ENCODE measurements at regions not wholly inside any gene's neighbourhood (a gene's known extent, or its start where the extent isn't known, plus 50 kb on each side); places are given as distances from the start of the nearest gene placed in this dataset.

DNA sequence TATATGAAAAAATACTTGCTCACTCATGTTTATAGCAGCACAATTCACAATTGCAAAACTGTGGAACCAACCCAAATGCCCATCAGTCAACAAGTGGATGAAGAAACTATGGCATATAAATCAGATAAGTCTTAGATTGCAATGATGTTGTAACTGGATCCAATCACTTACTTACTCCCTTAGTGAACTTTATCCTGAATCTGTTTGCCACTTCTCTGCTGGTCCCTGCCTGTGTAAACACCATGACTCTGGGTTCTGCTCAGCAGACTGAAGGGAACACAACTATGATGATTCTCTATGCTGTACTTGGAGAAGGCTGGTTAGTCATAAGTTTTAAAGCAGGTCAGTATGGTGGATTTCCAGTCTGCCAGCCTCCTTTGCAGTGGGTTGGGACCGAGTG is 391.2 kb downstream of the RWDD3 start:
- no TSS peak for BruUV-seq (replicated peaks)
- TF ChIP-seq, protein P1, sequence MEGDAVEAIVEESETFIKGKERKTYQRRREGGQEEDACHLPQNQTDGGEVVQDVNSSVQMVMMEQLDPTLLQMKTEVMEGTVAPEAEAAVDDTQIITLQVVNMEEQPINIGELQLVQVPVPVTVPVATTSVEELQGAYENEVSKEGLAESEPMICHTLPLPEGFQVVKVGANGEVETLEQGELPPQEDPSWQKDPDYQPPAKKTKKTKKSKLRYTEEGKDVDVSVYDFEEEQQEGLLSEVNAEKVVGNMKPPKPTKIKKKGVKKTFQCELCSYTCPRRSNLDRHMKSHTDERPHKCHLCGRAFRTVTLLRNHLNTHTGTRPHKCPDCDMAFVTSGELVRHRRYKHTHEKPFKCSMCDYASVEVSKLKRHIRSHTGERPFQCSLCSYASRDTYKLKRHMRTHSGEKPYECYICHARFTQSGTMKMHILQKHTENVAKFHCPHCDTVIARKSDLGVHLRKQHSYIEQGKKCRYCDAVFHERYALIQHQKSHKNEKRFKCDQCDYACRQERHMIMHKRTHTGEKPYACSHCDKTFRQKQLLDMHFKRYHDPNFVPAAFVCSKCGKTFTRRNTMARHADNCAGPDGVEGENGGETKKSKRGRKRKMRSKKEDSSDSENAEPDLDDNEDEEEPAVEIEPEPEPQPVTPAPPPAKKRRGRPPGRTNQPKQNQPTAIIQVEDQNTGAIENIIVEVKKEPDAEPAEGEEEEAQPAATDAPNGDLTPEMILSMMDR (conservative IDR thresholded peaks at IDR 0.05) = no peak
- TF ChIP-seq EZH2 (IDR thresholded peaks at IDR 0.05; ENCODE audit: low read depth) = no peak
- Histone ChIP-seq H3K4me3 (no peak overlapping the region), H3K9me2 (ENCODE audit: insufficient read depth) (no peaks in the 10 kb centered on the region), H3K4me2 (no peak overlapping the region), H3K27ac (no peak overlapping the region), H3K36me3 (ENCODE audit: low read depth) (no peaks in the 10 kb centered on the region), H2AFZ (no peak overlapping the region), H4K20me1 (ENCODE audit: insufficient read depth) (no peaks in the 10 kb centered on the region), H3F3A (ENCODE audit: insufficient read depth, low read depth) (no peaks in the 10 kb centered on the region), H3K79me2 (ENCODE audit: low read depth) (no peaks in the 10 kb centered on the region), H3K4me1 (replicated peaks; ENCODE audit: insufficient read depth) (no peaks in the 10 kb centered on the region), H3K27me3 (ENCODE audit: insufficient read depth, low read depth) (no peaks in the 10 kb centered on the region), H3K9me3 (ENCODE audit: insufficient read depth, low read depth) (no peaks in the 10 kb centered on the region)
- DNase-seq = no peak
- POLR2A ChIA-PET (ENCODE audit: unreplicated experiment) = no interaction called here
- CTCF ChIA-PET = no interaction called here
- intact Hi-C loops (cut with micrococcal nuclease; ENCODE audit: unreplicated experiment) = no loop called here

DNA sequence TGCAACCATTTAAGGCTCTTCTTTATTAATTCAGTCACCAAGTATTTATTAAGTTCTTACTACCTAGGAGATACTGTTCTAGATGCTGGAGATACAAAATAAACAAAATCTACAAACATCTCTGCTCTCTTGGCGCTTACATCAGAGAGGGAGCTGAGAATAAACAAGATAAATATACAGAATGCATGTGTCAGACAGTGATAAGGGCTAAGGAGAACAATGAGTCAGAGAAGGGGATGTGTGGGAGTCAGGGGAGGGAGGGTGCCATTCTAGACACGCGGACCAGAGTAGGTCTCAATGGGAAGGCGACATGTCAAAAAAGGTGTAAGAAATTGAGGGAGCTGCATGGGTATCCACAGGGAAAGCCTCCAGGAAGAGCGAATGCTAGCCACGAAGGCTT is 393.2 kb downstream of the RWDD3 start:
- no peak overlapping the region for H2AFZ ChIP-seq
- H3K27me3 ChIP-seq (ENCODE audit: insufficient read depth, low read depth) = no peaks in the 10 kb centered on the region
- no peak overlapping the region for H3K4me2 ChIP-seq
- no TSS peak for BruUV-seq (replicated peaks)
- DNase-seq = no peak
- no peak overlapping the region for H3K4me3 ChIP-seq
- ChIA-PET CTCF (no interaction called here), POLR2A (ENCODE audit: unreplicated experiment) (no interaction called here)
- H3K79me2 ChIP-seq (ENCODE audit: low read depth) = no peaks in the 10 kb centered on the region
- H3K9me3 ChIP-seq (ENCODE audit: insufficient read depth, low read depth) = no peaks in the 10 kb centered on the region
- no peaks in the 10 kb centered on the region for H3K4me1 ChIP-seq (replicated peaks; ENCODE audit: insufficient read depth)
- no peaks in the 10 kb centered on the region for H3F3A ChIP-seq (ENCODE audit: insufficient read depth, low read depth)
- H3K27ac ChIP-seq = no peak overlapping the region
- no peaks in the 10 kb centered on the region for H3K36me3 ChIP-seq (ENCODE audit: low read depth)
- no peaks in the 10 kb centered on the region for H4K20me1 ChIP-seq (ENCODE audit: insufficient read depth)
- intact Hi-C loops (cut with micrococcal nuclease; ENCODE audit: unreplicated experiment) = no loop called here
- H3K9me2 ChIP-seq (ENCODE audit: insufficient read depth) = no peaks in the 10 kb centered on the region
- TF ChIP-seq, protein P1 (conservative IDR thresholded peaks at IDR 0.05) = no peak
- no peak for TF ChIP-seq EZH2 (IDR thresholded peaks at IDR 0.05; ENCODE audit: low read depth)

DNA sequence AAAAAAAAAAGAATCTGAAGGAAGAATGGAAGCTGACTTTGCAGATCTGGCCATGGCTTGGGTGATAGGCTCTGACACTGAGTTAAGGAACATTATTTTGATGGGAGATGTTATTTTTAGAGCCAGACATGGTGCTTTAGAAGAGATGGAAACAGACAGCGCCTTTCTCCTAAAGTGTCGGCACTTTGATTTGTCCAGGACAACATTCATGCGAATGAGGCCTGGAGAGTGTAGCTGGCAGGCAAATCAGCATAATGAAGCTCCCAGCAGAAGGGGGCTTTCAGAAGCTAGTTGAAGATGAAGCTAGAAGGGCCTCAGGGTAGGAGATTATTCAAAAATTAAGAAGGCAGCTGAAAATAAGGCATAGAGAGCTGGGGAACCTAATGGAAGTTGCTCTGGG is 397.7 kb downstream of the RWDD3 start:
- no TSS peak for BruUV-seq (replicated peaks)
- intact Hi-C loops (cut with micrococcal nuclease; ENCODE audit: unreplicated experiment) = no loop called here
- TF ChIP-seq, protein P1 (conservative IDR thresholded peaks at IDR 0.05) = no peak
- no peak for TF ChIP-seq EZH2 (IDR thresholded peaks at IDR 0.05; ENCODE audit: low read depth)

More for the DNA sequence above, 397.7 kb downstream of the RWDD3 start:
- no peaks in the 10 kb centered on the region for H3K9me2 ChIP-seq (ENCODE audit: insufficient read depth)
- H3K27me3 ChIP-seq (ENCODE audit: insufficient read depth, low read depth) = no peaks in the 10 kb centered on the region
- ChIA-PET CTCF (no interaction called here), POLR2A (ENCODE audit: unreplicated experiment) (no interaction called here)
- no peak for DNase-seq
- no peak overlapping the region for H3K27ac ChIP-seq
- H3F3A ChIP-seq (ENCODE audit: insufficient read depth, low read depth) = no peaks in the 10 kb centered on the region
- no peak overlapping the region for H2AFZ ChIP-seq
- H3K79me2 ChIP-seq (ENCODE audit: low read depth) = no peaks in the 10 kb centered on the region
- no peak overlapping the region for H3K4me3 ChIP-seq
- H3K4me1 ChIP-seq (replicated peaks; ENCODE audit: insufficient read depth) = no peaks in the 10 kb centered on the region
- H3K4me2 ChIP-seq = no peak overlapping the region
- no peaks in the 10 kb centered on the region for H4K20me1 ChIP-seq (ENCODE audit: insufficient read depth)
- no peaks in the 10 kb centered on the region for H3K36me3 ChIP-seq (ENCODE audit: low read depth)
- H3K9me3 ChIP-seq (ENCODE audit: insufficient read depth, low read depth) = no peaks in the 10 kb centered on the region

Measured in PC-9 (cell line).